ENCODE measurements at regions not wholly inside any gene's neighbourhood (a gene's known extent, or its start where the extent isn't known, plus 50 kb on each side); places are given as distances from the start of the nearest gene placed in this dataset.
"Not testable (repeated sequence)": the region's sequence is repeated elsewhere in the genome, so short reads cannot be mapped to it uniquely, and the experiment has no call there.

DNA sequence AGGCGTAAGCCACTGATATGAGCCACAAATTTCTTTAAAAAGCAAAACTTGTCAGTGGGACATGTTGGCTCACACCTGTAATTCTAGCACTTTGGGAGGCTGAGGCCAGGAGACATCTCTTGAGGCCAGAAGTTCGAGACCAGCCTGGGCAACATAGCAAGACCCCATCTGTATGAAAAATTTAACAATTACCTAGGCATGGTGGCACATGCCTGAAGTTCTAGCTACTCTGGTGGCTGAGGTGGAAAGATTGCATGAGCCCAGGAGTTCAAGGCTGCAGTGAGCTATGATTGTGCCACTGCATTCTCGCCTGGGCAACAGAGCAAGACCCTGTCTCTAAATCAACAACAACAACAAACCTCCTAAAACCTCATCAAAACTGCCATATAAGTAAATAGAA is 147.6 kb upstream of the BARHL2 start:
- no peak for DNase-seq

DNA sequence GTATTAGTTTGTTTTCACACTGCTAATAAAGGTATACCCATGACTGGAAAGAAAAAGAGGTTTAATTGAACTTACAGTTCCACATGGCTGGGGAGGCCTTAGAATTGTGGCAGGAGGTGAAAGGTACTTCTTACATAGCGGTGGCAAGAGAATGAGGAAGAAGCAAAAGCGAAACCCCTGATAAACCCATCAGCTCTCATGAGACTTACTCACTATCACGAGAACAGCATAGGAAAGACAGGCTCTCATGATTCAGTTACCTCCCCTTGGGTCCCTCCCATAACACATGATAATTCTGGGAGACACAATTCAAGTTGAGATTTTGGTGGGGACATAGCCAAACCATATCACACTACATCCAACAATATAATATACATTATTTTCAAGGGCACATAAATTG is 145.7 kb upstream of the BARHL2 start:
- no peak for DNase-seq

DNA sequence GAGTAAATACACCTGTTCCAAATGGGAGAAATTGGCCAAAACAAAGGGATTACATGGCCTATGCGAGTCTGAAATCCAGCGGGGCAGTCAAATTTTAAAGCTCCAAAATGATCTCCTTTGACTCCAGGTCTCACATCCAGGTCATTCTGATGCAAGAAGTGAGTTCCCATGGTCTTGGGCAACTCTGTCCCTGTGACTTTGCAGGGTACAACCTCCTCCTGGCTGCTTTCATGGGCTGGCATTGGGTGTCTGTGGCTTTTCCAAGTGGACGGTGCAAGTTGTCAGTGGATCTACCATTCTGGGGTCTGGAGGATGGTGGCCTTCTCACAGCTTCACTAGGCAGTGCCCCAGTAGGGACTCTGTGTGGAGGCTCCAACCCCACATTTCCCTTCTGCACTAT is 144.3 kb upstream of the BARHL2 start:
- not testable (repeated sequence) for DNase-seq

DNA sequence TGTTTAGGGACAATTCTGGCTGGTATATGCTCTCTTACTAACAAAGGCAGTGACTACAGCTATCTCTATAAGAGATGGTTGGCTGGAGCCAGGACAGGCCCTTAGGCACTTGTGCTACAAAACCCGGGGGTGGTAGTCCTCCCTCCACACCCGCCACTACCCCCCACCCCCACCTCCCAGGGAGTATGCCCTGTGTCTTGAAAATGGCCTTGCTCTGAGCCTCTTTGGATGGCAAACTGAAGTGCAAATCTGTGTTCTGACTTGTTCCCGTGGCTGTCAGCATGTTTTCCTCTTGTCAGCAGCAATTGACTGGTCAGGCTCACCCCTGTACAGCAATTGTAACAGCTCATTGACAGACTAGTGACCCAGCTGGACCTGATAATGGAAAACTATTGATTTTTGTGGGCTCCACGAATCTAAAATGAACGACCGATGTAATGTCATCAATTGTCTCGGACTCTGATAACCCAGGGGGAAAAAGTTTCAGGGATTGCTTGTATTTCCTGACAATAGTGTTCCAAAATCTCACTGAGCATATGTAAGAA is 139.4 kb upstream of the BARHL2 start:
- DNase-seq = no peak

DNA sequence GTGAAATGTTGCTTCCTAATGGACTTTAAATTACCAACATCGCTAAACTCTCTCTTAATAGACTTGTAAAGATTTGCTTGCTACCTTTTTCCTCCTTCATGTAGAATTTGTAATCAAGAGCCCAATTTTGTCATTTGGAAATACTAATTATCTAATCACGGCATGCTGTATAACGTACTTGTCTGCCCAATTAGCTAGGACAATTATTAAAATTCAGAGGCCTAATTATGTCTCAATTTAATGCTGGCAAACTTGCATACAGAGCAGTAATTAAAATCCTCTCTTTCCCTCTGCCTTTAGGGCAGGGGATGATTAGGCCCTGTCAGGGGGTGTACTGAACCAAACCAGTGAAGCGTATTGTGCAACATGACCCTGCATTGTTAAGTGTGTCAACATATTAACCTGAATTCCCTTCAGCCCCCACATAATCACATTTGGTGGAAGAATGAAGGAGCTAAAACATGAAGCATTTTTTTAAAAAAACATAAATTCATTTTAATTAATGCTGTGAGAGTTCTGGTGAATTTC is 137.4 kb upstream of the BARHL2 start:
- DNase-seq = no peak

DNA sequence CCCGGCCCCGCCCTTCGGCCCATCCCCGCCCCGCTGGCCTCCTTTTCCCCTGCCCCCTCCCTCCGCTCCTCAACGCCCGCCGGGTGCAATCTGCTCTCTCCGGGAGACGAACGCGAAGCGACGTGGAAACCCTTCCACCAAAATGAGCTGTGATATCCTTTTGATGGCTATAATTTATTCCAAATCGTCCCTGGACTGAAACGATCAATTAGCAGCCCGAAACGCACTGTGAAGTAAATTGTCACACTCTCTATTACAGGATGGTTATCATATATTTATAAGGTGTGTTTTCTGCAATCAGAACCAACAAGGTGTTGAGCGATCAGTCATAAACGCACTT is 134.6 kb upstream of the BARHL2 start:
- no peak for DNase-seq

DNA sequence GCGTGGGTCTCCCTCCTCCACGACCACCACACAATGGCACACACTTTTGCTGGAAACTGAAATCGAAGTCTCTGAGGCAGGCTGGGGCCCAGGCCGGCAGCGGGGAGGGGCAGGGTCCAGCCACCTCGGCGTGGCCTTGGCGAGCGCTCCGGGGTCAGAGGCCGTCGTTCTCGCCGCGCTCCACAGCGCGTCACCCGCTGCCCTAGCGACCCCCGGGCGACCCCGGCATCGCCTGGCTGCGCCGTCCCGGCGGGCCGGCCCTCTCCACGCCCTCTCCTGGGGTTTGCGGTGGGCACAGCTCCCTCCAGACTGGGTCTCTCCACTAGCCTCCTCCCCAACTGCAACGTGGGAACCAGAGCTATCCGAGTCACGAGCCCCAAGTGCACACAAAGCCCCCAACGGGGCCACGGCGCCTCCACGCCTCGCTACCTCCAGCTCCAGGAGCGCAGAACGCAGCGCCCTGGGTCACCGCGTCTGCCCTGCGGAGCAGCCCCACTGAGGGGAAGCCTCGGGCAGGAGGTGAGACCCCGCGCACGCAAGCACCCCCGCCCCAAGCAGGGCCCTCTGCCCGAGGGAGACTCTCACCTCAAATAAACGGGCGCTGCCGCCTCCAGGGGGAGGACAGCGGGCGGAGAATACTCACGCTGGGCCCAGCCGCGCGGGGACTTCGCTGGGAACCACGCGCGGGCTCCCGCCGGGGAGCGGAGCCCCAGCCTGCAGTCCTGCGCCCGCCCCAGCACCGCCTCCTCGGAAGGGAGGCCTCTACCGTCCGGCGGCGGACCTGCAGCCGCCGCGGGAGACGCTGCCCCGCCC is 134.0 kb upstream of the BARHL2 start:
- DNase-seq = peak; percentile 80

DNA sequence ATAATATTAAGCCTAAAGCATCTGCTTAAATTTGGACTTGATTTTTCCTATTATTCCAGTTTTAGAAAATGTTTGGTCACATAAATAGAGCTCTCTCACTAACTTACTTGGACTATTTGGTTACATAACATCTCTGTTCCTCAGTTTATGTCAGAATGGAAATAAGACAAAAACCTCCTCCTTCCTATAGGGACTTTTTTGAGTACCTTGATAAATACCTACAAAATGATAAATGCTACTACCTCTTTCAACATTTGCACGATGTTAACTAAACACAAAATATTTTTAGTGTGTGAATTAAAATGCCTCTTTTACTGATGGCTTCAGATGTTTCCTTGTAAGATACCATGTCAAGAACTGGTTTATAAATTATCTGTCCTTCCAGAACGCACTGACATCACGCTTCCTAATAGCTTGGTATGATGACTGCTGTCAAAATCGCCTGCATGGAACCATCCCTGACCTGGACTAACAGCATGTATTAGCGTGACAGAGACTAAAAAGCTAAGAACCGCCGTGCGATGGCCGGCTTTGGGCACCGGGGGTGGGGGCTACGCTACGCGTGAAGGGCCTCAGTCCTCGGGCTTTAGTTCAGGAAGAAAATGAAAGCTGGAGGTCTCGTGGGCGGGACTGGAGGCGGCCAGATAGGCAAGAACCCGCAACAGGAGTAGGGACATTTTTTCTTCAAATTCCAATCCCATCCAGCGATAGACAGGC is 133.2 kb upstream of the BARHL2 start:
- DNase-seq = no peak

DNA sequence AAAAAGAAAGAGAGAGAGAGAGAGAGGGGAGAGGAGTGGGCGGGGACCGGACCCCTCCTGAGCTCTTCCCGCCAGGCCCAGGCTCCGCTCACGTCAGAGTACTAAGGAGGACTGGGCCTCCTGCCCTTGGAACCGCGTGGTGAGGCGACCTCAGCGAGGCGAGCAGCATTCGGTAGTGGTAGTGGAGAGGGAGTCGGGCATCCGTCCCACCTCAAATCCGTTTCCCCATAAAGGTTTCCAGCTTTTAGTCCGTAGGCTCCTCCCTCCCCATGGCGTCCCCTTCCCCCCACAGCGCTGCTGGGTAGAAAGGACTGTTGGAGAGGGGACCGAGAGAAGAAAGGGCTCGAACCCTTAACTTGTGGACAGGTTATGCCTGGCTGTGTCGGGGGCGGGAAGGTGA is 124.4 kb upstream of the BARHL2 start:
- no peak for DNase-seq

DNA sequence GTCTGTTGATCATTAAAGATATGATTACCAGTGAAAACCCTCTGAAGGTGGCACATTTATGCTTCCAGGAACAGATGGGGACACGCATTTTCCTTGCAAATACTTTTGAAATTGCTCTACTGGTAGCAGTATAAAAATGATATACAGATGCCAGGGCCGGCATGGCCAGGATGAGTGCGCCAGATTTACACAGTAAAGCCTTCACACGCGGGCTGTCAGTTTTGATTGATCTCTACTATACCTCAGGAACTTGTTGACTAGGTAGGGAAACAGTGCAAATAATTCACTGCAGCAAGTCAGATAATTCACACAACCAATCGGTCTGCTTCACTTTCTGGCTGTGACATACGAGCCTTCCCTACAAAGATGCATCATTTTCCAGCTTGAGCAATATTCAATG is 123.2 kb upstream of the BARHL2 start:
- no peak for DNase-seq

DNA sequence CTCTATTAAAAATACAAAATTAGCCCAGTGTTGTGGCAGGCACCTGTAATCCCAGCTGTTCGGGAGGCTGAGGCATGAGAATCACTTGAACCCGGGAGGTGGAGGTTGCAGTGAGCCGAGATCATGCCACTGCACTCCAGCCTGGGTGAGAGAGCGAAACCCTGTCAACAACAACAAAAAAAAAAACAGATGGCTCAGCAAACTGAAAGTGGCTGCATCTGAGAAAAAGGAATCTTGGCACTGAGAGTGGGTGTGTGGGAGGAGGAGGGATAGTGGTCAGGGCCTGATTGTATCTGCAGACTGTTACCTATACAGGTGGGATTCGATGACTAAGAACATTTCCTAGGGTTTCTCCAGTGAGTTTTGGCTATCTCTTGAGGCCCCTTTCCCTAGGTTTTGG is 122.2 kb upstream of the BARHL2 start:
- no peak for DNase-seq

DNA sequence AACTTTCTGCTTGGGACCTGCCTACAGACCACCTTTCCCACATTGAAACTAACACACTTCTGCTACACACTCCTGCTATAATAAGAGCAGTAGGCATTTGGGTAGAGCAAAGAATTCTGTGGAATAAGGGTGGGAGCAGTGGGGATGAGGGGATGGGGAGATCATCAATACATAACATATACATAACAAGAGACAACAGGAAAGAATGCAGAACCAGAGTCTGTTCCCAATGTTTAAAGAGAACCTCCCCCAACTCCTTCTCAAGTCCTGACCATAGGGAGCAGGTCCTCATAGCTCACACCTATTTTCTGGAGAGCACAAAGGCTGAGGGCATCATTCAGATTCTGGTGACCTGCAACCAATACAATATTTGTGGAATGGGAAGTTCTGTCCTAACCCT is 121.6 kb upstream of the BARHL2 start:
- no peak for DNase-seq

DNA sequence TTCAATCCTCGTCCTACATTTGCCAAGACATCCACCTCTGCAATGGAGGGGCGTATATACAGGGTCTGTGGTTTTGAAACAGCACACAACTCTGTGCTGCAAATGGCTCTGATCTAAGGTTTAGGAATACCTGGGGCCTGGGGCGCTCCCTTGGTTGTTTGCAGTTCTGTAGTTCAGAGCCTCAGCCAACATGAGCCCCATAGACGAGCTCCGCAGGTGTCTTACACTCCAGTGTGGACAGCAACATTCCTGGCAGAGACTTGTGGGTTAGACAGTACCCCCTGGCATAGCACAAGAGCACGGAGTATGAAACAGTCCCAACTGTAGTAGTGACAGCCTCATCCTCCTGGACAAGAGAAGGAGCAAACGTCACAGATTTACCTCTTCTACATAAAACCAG is 120.3 kb upstream of the BARHL2 start:
- DNase-seq = no peak

DNA sequence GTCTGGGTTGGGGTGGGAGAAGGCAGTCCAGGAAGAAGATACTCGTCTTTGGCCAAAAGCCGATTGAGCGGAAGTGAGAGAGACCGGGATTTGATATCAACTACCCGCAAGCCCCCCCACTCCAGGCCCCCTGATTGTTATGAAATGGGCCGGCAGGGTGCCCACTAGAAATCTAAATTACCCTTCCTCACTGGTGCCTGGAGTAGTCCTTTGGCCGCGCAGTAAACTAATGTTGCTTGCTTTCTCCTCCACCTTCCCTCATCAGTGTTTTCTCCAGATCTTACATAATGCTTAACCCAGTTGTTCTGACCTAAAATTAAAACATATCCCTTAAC is 119.2 kb upstream of the BARHL2 start:
- DNase-seq = no peak

DNA sequence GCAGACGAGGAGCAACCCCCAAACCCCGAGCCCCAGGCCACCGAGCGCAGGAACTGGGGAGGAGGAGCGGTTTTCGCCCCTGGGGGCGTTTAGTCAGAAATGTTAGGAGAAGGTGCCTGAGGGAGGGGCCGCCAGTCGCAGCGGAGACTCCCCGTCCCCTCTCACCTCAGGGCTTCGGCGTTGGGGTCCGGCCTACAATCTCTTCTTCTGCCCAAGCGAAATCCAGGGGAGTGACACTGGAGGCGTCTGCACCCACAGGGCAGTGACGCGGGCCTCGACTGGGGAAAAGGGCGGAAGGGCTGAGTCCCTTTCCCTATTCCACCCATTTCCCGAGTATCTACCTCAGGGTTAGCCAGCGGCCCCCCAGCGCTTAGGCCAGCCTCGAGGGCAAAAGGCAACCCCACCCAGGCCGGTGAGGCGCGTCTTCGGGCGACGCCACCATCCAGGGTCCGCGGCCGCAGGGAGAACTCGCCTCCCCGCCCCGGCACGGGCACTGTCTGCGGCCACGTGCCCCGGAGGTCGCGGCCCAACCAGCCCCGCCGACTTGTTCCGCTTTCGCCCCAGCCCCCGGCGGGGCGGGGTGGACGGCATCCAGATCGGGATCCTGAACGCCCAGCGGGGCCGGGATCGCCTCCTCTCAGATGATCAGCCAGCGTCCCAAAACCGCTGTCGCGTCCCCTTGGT is 118.7 kb upstream of the BARHL2 start:
- DNase-seq = no peak

DNA sequence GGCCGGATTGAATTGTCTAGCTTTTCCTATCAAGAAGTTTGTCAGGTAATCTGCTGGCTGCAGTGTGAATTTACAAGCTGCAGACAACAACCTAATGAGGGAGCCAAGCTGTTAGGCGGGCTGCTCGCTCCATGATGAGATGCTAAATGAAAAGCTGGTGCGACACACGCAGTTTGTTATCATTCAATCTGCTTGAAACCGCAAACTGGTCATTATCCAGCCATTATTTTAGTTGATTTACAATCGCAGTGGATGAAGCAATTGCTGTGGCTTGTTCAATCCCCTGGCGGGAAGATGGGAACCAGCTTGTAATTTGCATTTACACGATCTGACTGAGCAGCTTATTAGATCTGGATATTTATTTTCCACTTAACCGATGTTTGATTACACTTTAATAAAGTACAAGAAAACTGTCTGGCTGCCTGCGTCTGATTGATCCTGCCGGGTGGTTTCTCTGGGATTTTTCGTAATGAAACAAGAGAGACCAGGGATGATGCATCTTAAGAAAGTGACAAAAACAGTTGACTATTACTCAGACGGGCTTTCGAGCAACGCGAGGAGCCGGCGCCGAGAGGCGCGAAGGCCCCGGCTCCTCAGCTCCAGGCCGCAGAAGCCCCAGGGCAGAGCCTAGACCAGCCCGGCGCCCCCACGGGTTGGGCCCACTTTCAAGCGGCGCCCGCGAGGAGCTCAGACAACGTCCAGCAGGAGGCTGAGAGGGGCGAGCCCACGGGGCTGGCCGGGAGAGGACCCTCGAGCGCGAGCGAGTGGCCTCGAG is 118.0 kb upstream of the BARHL2 start:
- DNase-seq = no peak

DNA sequence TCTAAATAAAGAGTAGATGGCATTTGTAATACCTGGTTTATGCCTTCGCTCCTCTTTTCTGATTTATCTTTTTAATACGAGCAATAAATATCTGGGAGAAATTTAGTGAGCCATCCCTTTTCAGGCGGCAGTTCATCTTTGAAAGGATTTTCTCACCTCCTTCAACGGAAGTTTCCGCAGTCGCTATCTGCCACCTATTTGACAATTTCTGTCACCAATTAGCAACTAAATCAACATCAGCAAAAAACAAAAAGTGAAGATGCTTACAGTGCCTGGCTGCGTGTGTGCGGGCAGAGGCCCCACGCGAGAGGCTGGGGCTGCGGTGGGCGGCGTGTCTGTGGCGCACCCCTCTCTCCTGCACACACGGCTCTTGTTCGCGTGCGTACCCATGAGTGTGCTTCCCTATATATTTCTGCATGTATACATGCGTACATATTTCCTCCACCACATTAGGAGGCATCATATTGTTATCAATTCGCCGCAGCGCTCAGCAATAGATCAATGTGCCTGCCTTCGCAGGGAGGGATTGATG is 117.3 kb upstream of the BARHL2 start:
- DNase-seq = no peak

DNA sequence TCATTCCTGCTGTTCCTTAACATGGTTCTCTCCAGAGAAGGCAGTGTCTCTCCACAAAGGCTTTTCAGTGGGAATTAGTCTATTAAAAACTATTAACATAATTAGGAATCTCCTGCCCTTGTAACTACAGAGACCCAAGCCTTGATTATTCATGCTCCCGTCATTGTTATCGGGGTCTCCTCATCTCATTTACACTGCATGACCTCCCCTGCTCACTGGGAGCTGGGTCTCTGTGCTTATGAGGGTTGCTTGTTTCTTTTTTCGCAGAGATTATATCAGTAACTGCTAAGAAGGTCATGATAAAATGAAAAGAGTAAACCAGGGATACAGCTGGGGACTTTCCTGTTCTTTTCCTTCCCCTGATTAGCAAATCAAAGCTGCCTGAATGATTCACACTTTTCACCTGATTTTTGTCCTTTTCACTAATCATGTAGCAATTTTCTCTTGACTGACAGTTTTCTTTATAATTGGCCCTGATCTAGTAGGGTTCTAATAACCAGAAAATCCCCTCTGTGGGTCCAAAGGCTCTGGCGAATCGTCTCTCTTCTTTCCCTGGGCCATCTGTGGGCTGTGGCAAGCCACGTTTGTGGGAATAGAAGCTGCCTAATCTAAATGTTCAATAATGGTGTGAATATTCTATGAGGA is 116.5 kb upstream of the BARHL2 start:
- DNase-seq = no peak

DNA sequence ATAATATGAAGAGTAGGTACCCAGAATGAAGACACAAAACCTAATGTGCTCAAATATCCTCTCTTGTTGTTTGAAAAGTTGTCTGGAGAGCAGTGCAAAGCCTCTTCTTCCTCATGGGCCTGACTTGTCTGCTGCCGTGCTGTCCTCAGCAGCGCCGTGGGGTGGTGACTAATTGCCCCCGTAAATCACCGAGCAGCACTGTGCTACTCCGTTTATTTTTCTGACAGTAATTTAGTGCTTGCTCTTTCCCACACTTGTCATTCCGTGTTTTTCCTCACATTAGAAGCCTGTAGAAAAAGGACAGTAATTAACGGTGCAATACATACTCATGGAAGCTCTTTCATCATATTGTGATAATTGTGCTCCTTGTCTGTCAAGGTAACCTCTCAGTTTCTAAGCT is 114.8 kb upstream of the BARHL2 start:
- DNase-seq = no peak

DNA sequence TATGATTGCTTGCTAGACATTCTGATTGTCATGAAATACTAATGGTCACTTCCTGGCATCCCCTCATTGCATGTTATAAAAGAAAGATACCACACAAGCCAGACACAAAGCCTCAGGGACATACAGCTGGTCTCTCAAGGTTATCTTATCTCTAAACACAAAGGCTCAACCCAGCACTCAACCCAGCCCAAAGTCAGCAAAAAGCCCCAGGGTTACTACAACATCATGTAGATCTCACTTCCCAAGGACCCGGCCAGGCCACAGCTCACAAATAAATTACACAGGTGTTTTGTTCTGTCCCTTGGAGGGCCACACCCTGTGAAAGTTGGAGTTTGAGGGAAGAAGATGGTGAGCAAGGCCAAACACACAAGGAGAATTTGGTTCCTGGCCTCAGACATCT is 109.7 kb upstream of the BARHL2 start:
- no peak for DNase-seq

DNA sequence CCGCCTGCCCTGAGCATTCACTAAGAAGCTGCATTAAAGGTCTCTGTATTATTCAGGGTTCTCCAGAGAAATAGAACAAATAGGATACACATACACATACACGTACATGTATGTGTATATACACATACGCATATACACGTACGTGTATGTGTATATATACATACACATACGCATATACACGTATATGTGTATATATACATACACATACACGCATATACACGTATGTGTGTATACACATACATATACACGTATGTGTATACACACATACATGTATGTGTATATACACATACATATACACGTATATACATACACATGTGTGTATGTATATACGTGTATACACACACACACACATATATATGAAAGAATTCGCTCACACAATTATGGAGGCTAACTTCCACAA is 108.9 kb upstream of the BARHL2 start:
- DNase-seq = no peak

DNA sequence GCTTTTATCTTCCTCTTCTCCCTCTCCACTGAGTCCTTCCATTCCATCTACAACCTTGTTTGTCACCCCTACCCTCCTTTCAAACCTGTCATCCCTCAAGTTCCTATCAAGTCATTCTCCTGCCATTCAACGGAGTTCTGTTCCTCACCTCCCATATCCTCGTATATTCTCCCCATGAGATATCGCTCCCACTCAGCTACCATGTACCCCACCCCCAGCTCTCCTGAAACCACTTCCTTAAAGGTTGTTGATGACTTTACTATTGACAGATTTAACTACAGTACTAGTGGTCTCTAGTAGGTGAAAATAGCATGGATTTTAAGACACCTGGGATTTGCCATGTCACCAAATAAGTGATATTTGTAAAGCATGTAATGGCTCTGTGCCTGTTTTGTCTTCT is 107.4 kb upstream of the BARHL2 start:
- no peak for DNase-seq

All from CD4-positive, alpha-beta T cell treated with Interleukin-12 subunit alpha and Interleukin-12 subunit beta, for 1 hour (primary cell).